H9 (cell line): ENCODE measurements at regions not wholly inside any gene's neighbourhood (a gene's known extent, or its start where the extent isn't known, plus 50 kb on each side); places are given as distances from the start of the nearest gene placed in this dataset.

ENCODE experiments used
- DNase-seq: peaks from one replicate; pipeline ENCODE4 v3.0.0-alpha.2; 2017
- H2AFZ ChIP-seq: one replicate; pipeline ENCODE4 v1.6.1; 2013; ENCODE audit warnings: mild to moderate bottlenecking, low read length, control low read depth, moderate library complexity
- H2AK5ac ChIP-seq: 2 replicates; pipeline ENCODE4 v1.6.1; 2013; ENCODE audit warnings: low read length, control low read depth, mixed read lengths; ENCODE audit not compliant: insufficient read length
- H2BK120ac ChIP-seq: one replicate; pipeline ENCODE4 v1.6.1; 2013; ENCODE audit warnings: low read depth, mild to moderate bottlenecking, low read length, control low read depth, inconsistent platforms; ENCODE audit not compliant: poor library complexity, severe bottlenecking
- H2BK12ac ChIP-seq: 2 replicates; pipeline ENCODE4 v1.6.1; 2013; ENCODE audit warnings: low read length, control low read depth, mixed read lengths, low read depth; ENCODE audit not compliant: insufficient read length
- H2BK15ac ChIP-seq: 2 replicates; pipeline ENCODE4 v1.6.1; 2013; ENCODE audit warnings: low read depth, low read length, control low read depth
- H2BK20ac ChIP-seq: one replicate; pipeline ENCODE4 v1.6.1; 2013; ENCODE audit warnings: low read depth, mild to moderate bottlenecking, low read length, control low read depth, inconsistent platforms; ENCODE audit not compliant: poor library complexity, severe bottlenecking
- H2BK5ac ChIP-seq: 2 replicates; pipeline ENCODE4 v1.6.1; 2013; ENCODE audit warnings: low read length, control low read depth, mixed read lengths; ENCODE audit not compliant: insufficient read length
- H3K14ac ChIP-seq: 2 replicates; pipeline ENCODE4 v1.6.1; 2013; ENCODE audit warnings: low read length, control low read depth; ENCODE audit not compliant: insufficient read depth
- H3K18ac ChIP-seq: 2 replicates; pipeline ENCODE4 v1.6.1; 2013; ENCODE audit warnings: low read depth, mild to moderate bottlenecking, mixed read lengths, low read length, control low read depth; ENCODE audit not compliant: insufficient read length
- H3K23ac ChIP-seq: 2 replicates; pipeline ENCODE4 v1.6.1; 2013; ENCODE audit warnings: low read length, control low read depth, mixed read lengths, low read depth; ENCODE audit not compliant: insufficient read length
- H3K23me2 ChIP-seq: 2 replicates; pipeline ENCODE4 v1.6.1; 2013; ENCODE audit warnings: low read depth, mild to moderate bottlenecking, mixed read lengths, low read length, control low read depth; ENCODE audit not compliant: insufficient read length, poor library complexity, severe bottlenecking
- H3K27ac ChIP-seq: 2 replicates; pipeline ENCODE4 v1.5.1; 2013; ENCODE audit warnings: low read length, control low read depth, mixed read lengths, low read depth; ENCODE audit not compliant: insufficient read length
- H3K27me3 ChIP-seq: 2 replicates; pipeline ENCODE4 v1.6.1; 2013; ENCODE audit warnings: low read length, control low read depth, inconsistent platforms; ENCODE audit not compliant: insufficient read depth
- H3K4ac ChIP-seq: 2 replicates; pipeline ENCODE4 v1.6.1; 2013; ENCODE audit warnings: low read depth, mild to moderate bottlenecking, control low read depth, inconsistent platforms, low read length, moderate library complexity
- H3K4me1 ChIP-seq: 2 replicates; pipeline ENCODE4 v1.6.1; 2013; ENCODE audit warnings: low read length, control low read depth, inconsistent platforms; ENCODE audit not compliant: insufficient read depth
- H3K4me2 ChIP-seq: 2 replicates; pipeline ENCODE4 v1.6.1; 2013; ENCODE audit warnings: low read length, control low read depth, mixed read lengths; ENCODE audit not compliant: insufficient read length, insufficient read depth
- H3K56ac ChIP-seq: 2 replicates; pipeline ENCODE4 v1.6.1; 2013; ENCODE audit warnings: low read depth, mild to moderate bottlenecking, mixed read lengths, low read length, control low read depth; ENCODE audit not compliant: insufficient read length
- H3K79me1 ChIP-seq: 2 replicates; pipeline ENCODE4 v1.6.1; 2013; ENCODE audit warnings: low read depth, mild to moderate bottlenecking, moderate library complexity, low read length, control low read depth, inconsistent platforms; ENCODE audit not compliant: insufficient read depth, poor library complexity, severe bottlenecking
- H3K79me2 ChIP-seq: 2 replicates; pipeline ENCODE4 v1.6.1; 2013; ENCODE audit warnings: low read length, control low read depth, inconsistent platforms; ENCODE audit not compliant: insufficient read depth
- H3K9ac ChIP-seq: 2 replicates; pipeline ENCODE4 v1.6.1; 2013; ENCODE audit warnings: low read length, control low read depth, mixed read lengths; ENCODE audit not compliant: insufficient read length; ENCODE audit errors: extremely low read depth
- H3K9me3 ChIP-seq: one replicate; pipeline ENCODE4 v1.6.1; 2013; ENCODE audit warnings: low read depth, low read length, inconsistent platforms; ENCODE audit not compliant: control insufficient read depth
- H3T11ph ChIP-seq: one replicate; pipeline ENCODE4 v1.6.1; 2013; ENCODE audit warnings: mild to moderate bottlenecking, low read length, control low read depth, inconsistent platforms
- H4K20me1 ChIP-seq: one replicate; pipeline ENCODE4 v1.6.1; 2013; ENCODE audit not compliant: control insufficient read depth, insufficient read length, insufficient read depth
- H4K5ac ChIP-seq: 2 replicates; pipeline ENCODE4 v1.6.1; 2013; ENCODE audit warnings: low read depth, mild to moderate bottlenecking, mixed read lengths, low read length, control low read depth; ENCODE audit not compliant: insufficient read length
- H4K8ac ChIP-seq: replicated peaks from 2 replicates; pipeline ENCODE4 v1.6.1; 2013; ENCODE audit warnings: low read length, control low read depth, mixed read lengths, low read depth; ENCODE audit not compliant: insufficient read length
- H4K91ac ChIP-seq: 2 replicates; pipeline ENCODE4 v1.6.1; 2013; ENCODE audit warnings: low read depth, mild to moderate bottlenecking, moderate library complexity, mixed read lengths, low read length, control low read depth; ENCODE audit not compliant: insufficient read length
- H3K27ac Mint-ChIP-seq, 3 experiments: 2 replicates in 2 of 3; 3 replicates in 1 of 3; pipeline ENCODE4 v1.8.0; 2020 to 2021; ENCODE audit warnings: mixed read lengths in 3 of 3, mild to moderate bottlenecking in 1 of 3, moderate library complexity in 1 of 3
- H3K27me3 Mint-ChIP-seq: 2 replicates; pipeline ENCODE4 v1.8.0; 2021; ENCODE audit warnings: low read depth, mild to moderate bottlenecking, moderate library complexity, mixed read lengths
- H3K36me3 Mint-ChIP-seq, 3 experiments: 2 replicates in 2 of 3; 3 replicates in 1 of 3; pipeline ENCODE4 v1.8.0; 2020 to 2021; ENCODE audit warnings: low read depth in 3 of 3, mixed read lengths in 3 of 3; ENCODE audit not compliant: insufficient read depth in 1 of 3
- H3K4me1 Mint-ChIP-seq, 2 experiments: 2 replicates each; pipeline ENCODE4 v1.8.0; 2020; ENCODE audit warnings: mixed read lengths in 2 of 2
- H3K4me3 Mint-ChIP-seq, 2 experiments: 2 replicates in 1 of 2; 3 replicates in 1 of 2; pipeline ENCODE4 v1.8.0; 2020 to 2021; ENCODE audit warnings: mild to moderate bottlenecking in 2 of 2, mixed read lengths in 2 of 2, moderate library complexity in 1 of 2
- H3K9me3 Mint-ChIP-seq, 2 experiments: 2 replicates in 1 of 2; 3 replicates in 1 of 2; pipeline ENCODE4 v1.8.0; 2020; ENCODE audit warnings: mild to moderate bottlenecking in 2 of 2, mixed read lengths in 2 of 2, moderate library complexity in 1 of 2
- CTCF ChIP-seq: fragments of 200-600 bp; sonication (generic); conservative IDR thresholded peaks from 3 replicates; pipeline ENCODE4 v1.8.0; 2021; ENCODE audit warnings: antibody characterized with exemption, mild to moderate bottlenecking
- WGBS: extraction: QIAGEN DNeasy Blood & Tissue Kit; methylation state at CpG from one replicate; pipeline ENCODE4 v1.1.7; 2013; ENCODE audit warnings: missing lambda C conversion rate, low lambda C conversion rate, mixed read lengths; ENCODE audit not compliant: insufficient read length; ENCODE audit errors: extremely low coverage; 5-methylcytosine and 5-hydroxymethylcytosine counted together

DNA sequence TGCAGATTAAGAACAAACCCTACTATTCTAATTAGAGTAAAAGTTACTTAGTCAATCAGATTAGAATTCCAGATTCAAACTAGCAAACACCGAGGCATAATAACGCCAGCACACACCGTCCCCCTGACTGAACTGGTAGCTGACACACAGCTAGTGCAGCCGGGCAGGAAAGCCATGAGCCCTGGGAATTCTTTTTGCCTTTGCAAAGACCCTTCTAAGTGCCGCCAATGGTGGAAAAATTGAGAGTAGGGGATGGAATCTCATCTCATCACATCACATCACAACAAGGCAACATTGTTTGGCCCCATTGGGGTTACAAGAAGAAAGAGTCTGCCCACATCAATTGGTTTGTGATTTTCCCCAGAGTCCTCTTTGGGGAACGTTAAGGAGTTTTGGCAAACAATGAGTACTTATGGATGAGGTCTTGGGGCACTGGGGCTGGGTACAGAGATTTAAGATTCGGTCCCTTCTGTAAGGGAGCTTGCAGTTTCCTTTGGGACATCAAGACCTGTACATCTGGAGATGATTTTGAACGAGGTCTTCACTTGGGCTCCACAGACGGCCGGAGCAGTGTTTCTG, 120.4 kb upstream of the MEF2A start:
- H3K4me2 ChIP-seq = no peak overlapping the region
- no peak overlapping the region for H3K4me3 Mint-ChIP-seq
- H2BK5ac ChIP-seq = no peak overlapping the region
- no peaks in the 10 kb centered on the region for H3K4me1 ChIP-seq
- no peaks in the 10 kb centered on the region for H3K79me2 ChIP-seq
- no peak overlapping the region for H3K14ac ChIP-seq
- H3T11ph ChIP-seq = no peak overlapping the region
- H4K8ac ChIP-seq = no peak overlapping the region
- no peak overlapping the region for H2BK120ac ChIP-seq
- H2AK5ac ChIP-seq = no peak overlapping the region
- no peaks in the 10 kb centered on the region for H3K9me3 ChIP-seq
- H3K18ac ChIP-seq = no peak overlapping the region
- no peaks in the 10 kb centered on the region for H3K27me3 ChIP-seq
- peaks cover 15 to 25% of the 10 kb centered on the region in 2 experiments for H3K4me1 Mint-ChIP-seq
- H2BK20ac ChIP-seq = no peak overlapping the region
- no peak overlapping the region for H3K56ac ChIP-seq
- H3K23me2 ChIP-seq = no peaks in the 10 kb centered on the region
- no peak overlapping the region for H2BK15ac ChIP-seq
- H3K9ac ChIP-seq = no peak overlapping the region
- no peak for TF ChIP-seq CTCF
- no peak overlapping the region for H3K4ac ChIP-seq
- H2AFZ ChIP-seq = no peak overlapping the region
- H3K27ac ChIP-seq = no peak overlapping the region
- H4K5ac ChIP-seq = no peak overlapping the region
- no peak overlapping the region for H4K91ac ChIP-seq
- H4K20me1 ChIP-seq = no peaks in the 10 kb centered on the region
- H3K9me3 Mint-ChIP-seq = peaks cover 0 to 3% of the 10 kb centered on the region in 2 experiments; a peak in 1 of 5 replicates
- H3K23ac ChIP-seq = no peak overlapping the region
- H3K79me1 ChIP-seq = no peaks in the 10 kb centered on the region
- no peak for DNase-seq
- WGBS = no CpG with 5 or more reads among the region's 10 CpGs
- H3K27ac Mint-ChIP-seq = peak overlapping the region in 1 of 3 experiments; percentile 31; a peak in 1 of 7 replicates
- H2BK12ac ChIP-seq = no peak overlapping the region
- no peaks in the 10 kb centered on the region; a peak in 1 of 7 replicates for H3K36me3 Mint-ChIP-seq
- H3K27me3 Mint-ChIP-seq = peaks cover 7% of the 10 kb centered on the region
